IMR-90 (cell line): ENCODE measurements at regions not wholly inside any gene's neighbourhood (a gene's known extent, or its start where the extent isn't known, plus 50 kb on each side); places are given as distances from the start of the nearest gene placed in this dataset.

Experiments used
- CEBPB ChIP-seq: IDR thresholded peaks from 2 replicates; pipeline ENCODE4 v1.6.1; 2012; ENCODE audit warnings: low read depth, low read length, improper control_type of control experiment
- CTCF ChIP-seq: conservative IDR thresholded peaks from 2 replicates; pipeline ENCODE4 v1.5.1; 2012; ENCODE audit warnings: mild to moderate bottlenecking, low read depth, low read length, improper control_type of control experiment
- ELK1 ChIP-seq: fragments of 150-350 bp; IDR thresholded peaks from 2 replicates; pipeline ENCODE4 v1.6.1; 2016; ENCODE audit warnings: low read depth, mild to moderate bottlenecking, low read length, moderate library complexity, borderline replicate concordance
- MAFK ChIP-seq: IDR thresholded peaks from 2 replicates; pipeline ENCODE4 v1.6.1; 2012; ENCODE audit warnings: low read depth, low read length, improper control_type of control experiment
- NFE2L2 ChIP-seq: fragments of 150-350 bp; IDR thresholded peaks from 2 replicates; pipeline ENCODE4 v1.6.1; 2016; ENCODE audit warnings: low read depth, mild to moderate bottlenecking, low read length
- POLR2A ChIP-seq: IDR thresholded peaks from 2 replicates; pipeline ENCODE4 v1.6.1; 2012; ENCODE audit warnings: mild to moderate bottlenecking, low read depth, low read length
- RAD21 ChIP-seq: IDR thresholded peaks from 2 replicates; pipeline ENCODE4 v1.6.1; 2012; ENCODE audit warnings: low read length, improper control_type of control experiment
- RCOR1 ChIP-seq: IDR thresholded peaks from 2 replicates; pipeline ENCODE4 v1.6.1; 2012; ENCODE audit warnings: mild to moderate bottlenecking, low read length, improper control_type of control experiment; ENCODE audit not compliant: insufficient replicate concordance
- RFX5 ChIP-seq: IDR thresholded peaks from 2 replicates; pipeline ENCODE4 v1.8.0; 2012; ENCODE audit warnings: low read depth, mild to moderate bottlenecking, low read length, moderate library complexity
- SMC3 ChIP-seq: fragments of 150-350 bp; IDR thresholded peaks from 2 replicates; pipeline ENCODE4 v1.6.1; 2016; ENCODE audit warnings: low read depth, mild to moderate bottlenecking, antibody characterized with exemption, low read length, moderate library complexity
- USF2 ChIP-seq: fragments of 150-350 bp; IDR thresholded peaks from 2 replicates; pipeline ENCODE4 v1.6.1; 2017; ENCODE audit warnings: mild to moderate bottlenecking, antibody characterized with exemption, low read length, low read depth

- TF ChIP-seq CTCF (no peak), NFE2L2 (no peak), MAFK (no peak), POLR2A (no peak), CEBPB (no peak), RFX5 (no peak), RAD21 (no peak), USF2 (no peak), ELK1 (no peak), SMC3 (no peak), RCOR1 (no peak)
Measured at GRCh38 chr4:109375778-109376414, 57.7 kb upstream of the SEC24B start.
